Inflammatory macrophage (primary cell): ENCODE measurements at regions not wholly inside any gene's neighbourhood (a gene's known extent, or its start where the extent isn't known, plus 50 kb on each side); places are given as distances from the start of the nearest gene placed in this dataset.
"Not testable (repeated sequence)": the region's sequence is repeated elsewhere in the genome, so short reads cannot be mapped to it uniquely, and the experiment has no call there.

Experiments used
- DNase-seq, 2 donors: peaks; one replicate each; pipeline ENCODE4 v3.0.0-alpha.2; 2020 to 2022

GRCh38 chr3:33919312-33920120, 121.1 kb downstream of the PDCD6IP start:
- DNase-seq = no peak

GRCh38 chr3:33920511-33920910, 122.1 kb downstream of the PDCD6IP start:
- DNase-seq = no peak

- no peak for DNase-seq
Measured at GRCh38 chr3:33921608-33922007, 123.2 kb downstream of the PDCD6IP start.

GRCh38 chr3:33926998-33927605, 128.7 kb downstream of the PDCD6IP start:
- DNase-seq = no peak

GRCh38 chr3:33929813-33930212, 131.4 kb downstream of the PDCD6IP start:
- no peak for DNase-seq

GRCh38 chr3:33931512-33931911, 133.1 kb downstream of the PDCD6IP start:
- DNase-seq = no peak

GRCh38 chr3:33932010-33932764, 133.8 kb downstream of the PDCD6IP start:
- no peak for DNase-seq

GRCh38 chr3:33936171-33936920, 137.9 kb downstream of the PDCD6IP start:
- DNase-seq = no peak

- no peak for DNase-seq
Measured at GRCh38 chr3:33936921-33937525, 138.6 kb downstream of the PDCD6IP start.

GRCh38 chr3:33937628-33938027, 139.2 kb downstream of the PDCD6IP start:
- peak; percentile 26 to 46 for DNase-seq

- DNase-seq = no peak
Measured at GRCh38 chr3:33940149-33940548, 141.7 kb downstream of the PDCD6IP start.

GRCh38 chr3:33940736-33941135, 142.3 kb downstream of the PDCD6IP start:
- no peak for DNase-seq

GRCh38 chr3:33941804-33942203, 143.4 kb downstream of the PDCD6IP start:
- no peak for DNase-seq

- DNase-seq = no peak
Measured at GRCh38 chr3:33942483-33943150, 144.2 kb downstream of the PDCD6IP start.

- DNase-seq = no peak
Measured at GRCh38 chr3:33943277-33943676, 144.8 kb downstream of the PDCD6IP start.

GRCh38 chr3:33946612-33947011, 148.2 kb downstream of the PDCD6IP start:
- DNase-seq = not testable (repeated sequence)

- no peak for DNase-seq
Measured at GRCh38 chr3:33947272-33948195, 149.1 kb downstream of the PDCD6IP start.

GRCh38 chr3:33949074-33949473, 150.6 kb downstream of the PDCD6IP start:
- DNase-seq = no peak

GRCh38 chr3:33954956-33955355, 156.5 kb downstream of the PDCD6IP start:
- DNase-seq = peak in 1 of 2 donors; percentile 5

GRCh38 chr3:33956206-33956605, 157.8 kb downstream of the PDCD6IP start:
- DNase-seq = no peak

GRCh38 chr3:33956776-33957175, 158.3 kb downstream of the PDCD6IP start:
- DNase-seq = no peak
